GM18861 (cell line): ENCODE measurements at regions not wholly inside any gene's neighbourhood (a gene's known extent, or its start where the extent isn't known, plus 50 kb on each side); places are given as distances from the start of the nearest gene placed in this dataset.

Experiments used
- ATAC-seq: cut with Tn5 transposase; IDR thresholded peaks from one replicate; pipeline ENCODE4 v1.9.1; 2021; ENCODE audit not compliant: unreplicated experiment

- ATAC-seq = no peak
Measured at GRCh38 chr6:22231050-22231449, 65.8 kb downstream of the PRL start.

GRCh38 chr6:22231616-22232015 lies 65.2 kb downstream of the PRL start:
- ATAC-seq = no peak

GRCh38 chr6:22236626-22237414 lies 60.0 kb downstream of the PRL start:
- ATAC-seq = no peak
